Peyer's patch (tissue), 4 donors: ENCODE measurements at regions not wholly inside any gene's neighbourhood (a gene's known extent, or its start where the extent isn't known, plus 50 kb on each side); places are given as distances from the start of the nearest gene placed in this dataset.

Source experiments
- DNase-seq, 3 donors: peaks; one replicate each; pipeline ENCODE4 v3.0.0-alpha.2; 2017 to 2019
- H3K27ac ChIP-seq, 4 donors: fragments of 200-600 bp; sonication (generic); one replicate each; pipeline ENCODE4 v1.5.1; 2016 to 2019
- H3K27me3 ChIP-seq, 2 donors: fragments of 200-600 bp; sonication (generic); one replicate each; pipeline ENCODE4 v1.5.1; 2019
- H3K36me3 ChIP-seq, 3 donors: fragments of 200-600 bp; sonication (generic); one replicate each; pipeline ENCODE4 v1.5.1; 2016 to 2019
- H3K4me1 ChIP-seq, 4 donors: fragments of 200-600 bp; sonication (generic); one replicate each; pipeline ENCODE4 v1.5.1; 2016 to 2019
- H3K4me3 ChIP-seq, 4 donors: fragments of 200-600 bp; sonication (generic); 1 replicate in 3 of 4; 2 replicates in 1 of 4; pipeline ENCODE4 v1.5.1; 2016 to 2019; ENCODE audit warnings: mild to moderate bottlenecking in 1 of 4
- H3K9me3 ChIP-seq, 4 donors: fragments of 200-600 bp; sonication (generic); one replicate each; pipeline ENCODE4 v1.5.1; 2016 to 2019; ENCODE audit warnings: mild to moderate bottlenecking in 1 of 4
- POLR2A ChIP-seq, 2 donors: fragments of 450-650 bp; IDR thresholded peaks; one replicate each; pipeline ENCODE4 v1.5.1; 2017; ENCODE audit warnings: antibody characterized with exemption in 2 of 2, mild to moderate bottlenecking in 2 of 2, moderate library complexity in 2 of 2
- TF ChIP-seq, protein P1 (sequence below), 6 experiments: fragments of 450-650 bp in 4 of 6; fragments of 200-600 bp in 2 of 6; sonication (generic) in 1 of 6; IDR thresholded peaks; one replicate each; pipeline ENCODE4 v1.5.1; 2017 to 2019; ENCODE audit warnings: antibody characterized with exemption in 6 of 6, mild to moderate bottlenecking in 3 of 6, moderate library complexity in 1 of 6

DNA sequence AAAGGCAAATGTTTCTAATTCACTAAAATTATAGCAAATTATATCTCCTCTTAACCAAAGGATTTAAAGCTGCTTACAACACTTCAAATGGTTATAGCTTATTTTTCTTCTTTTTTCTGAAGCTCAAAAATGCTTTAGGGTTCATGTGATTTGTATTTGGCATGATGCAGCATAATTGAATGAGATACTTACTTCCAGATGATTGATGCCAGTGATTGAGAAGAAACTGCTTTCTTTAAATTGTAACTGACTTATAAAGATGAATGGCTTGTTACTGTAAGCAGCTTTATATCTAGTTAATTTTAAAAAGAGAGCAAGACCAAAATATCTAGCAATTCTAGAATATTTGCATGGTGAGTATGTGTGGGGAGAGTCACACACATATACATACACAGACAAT, 270.7 kb upstream of the THRB start:
- TF ChIP-seq POLR2A (IDR thresholded peaks at IDR 0.05) = no peak
- TF ChIP-seq, protein P1, sequence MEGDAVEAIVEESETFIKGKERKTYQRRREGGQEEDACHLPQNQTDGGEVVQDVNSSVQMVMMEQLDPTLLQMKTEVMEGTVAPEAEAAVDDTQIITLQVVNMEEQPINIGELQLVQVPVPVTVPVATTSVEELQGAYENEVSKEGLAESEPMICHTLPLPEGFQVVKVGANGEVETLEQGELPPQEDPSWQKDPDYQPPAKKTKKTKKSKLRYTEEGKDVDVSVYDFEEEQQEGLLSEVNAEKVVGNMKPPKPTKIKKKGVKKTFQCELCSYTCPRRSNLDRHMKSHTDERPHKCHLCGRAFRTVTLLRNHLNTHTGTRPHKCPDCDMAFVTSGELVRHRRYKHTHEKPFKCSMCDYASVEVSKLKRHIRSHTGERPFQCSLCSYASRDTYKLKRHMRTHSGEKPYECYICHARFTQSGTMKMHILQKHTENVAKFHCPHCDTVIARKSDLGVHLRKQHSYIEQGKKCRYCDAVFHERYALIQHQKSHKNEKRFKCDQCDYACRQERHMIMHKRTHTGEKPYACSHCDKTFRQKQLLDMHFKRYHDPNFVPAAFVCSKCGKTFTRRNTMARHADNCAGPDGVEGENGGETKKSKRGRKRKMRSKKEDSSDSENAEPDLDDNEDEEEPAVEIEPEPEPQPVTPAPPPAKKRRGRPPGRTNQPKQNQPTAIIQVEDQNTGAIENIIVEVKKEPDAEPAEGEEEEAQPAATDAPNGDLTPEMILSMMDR (IDR thresholded peaks at IDR 0.05) = no peak
- Histone ChIP-seq H3K4me3 (no peak overlapping the region), H3K36me3 (no peaks in the 10 kb centered on the region)

GRCh38 chr3:24769918-24770317, 275.3 kb upstream of the THRB start:
- DNase-seq = no peak
- TF ChIP-seq, protein P1 (IDR thresholded peaks at IDR 0.05) = no peak
- Histone ChIP-seq H3K27ac (no peak overlapping the region), H3K4me1 (no peaks in the 10 kb centered on the region), H3K36me3 (no peaks in the 10 kb centered on the region), H3K27me3 (no peaks in the 10 kb centered on the region), H3K9me3 (no peaks in the 10 kb centered on the region), H3K4me3 (no peak overlapping the region)

More for the DNA sequence above, 270.7 kb upstream of the THRB start:
- no peak overlapping the region for H3K27ac ChIP-seq
- no peaks in the 10 kb centered on the region for H3K27me3 ChIP-seq
- H3K9me3 ChIP-seq = no peaks in the 10 kb centered on the region
- H3K4me1 ChIP-seq = no peaks in the 10 kb centered on the region
- DNase-seq = no peak

GRCh38 chr3:24773798-24774197, 279.1 kb upstream of the THRB start:
- H3K27ac ChIP-seq = no peak overlapping the region
- H3K4me3 ChIP-seq = no peak overlapping the region
- H3K27me3 ChIP-seq = no peaks in the 10 kb centered on the region
- TF ChIP-seq, protein P1 (IDR thresholded peaks at IDR 0.05) = peak in 4 of 6 experiments; percentile 22 to 55 (median 50)
- no peak for TF ChIP-seq POLR2A (IDR thresholded peaks at IDR 0.05)
- peak in 1 of 3 donors; percentile 45 for DNase-seq
- no peaks in the 10 kb centered on the region for H3K9me3 ChIP-seq
- no peaks in the 10 kb centered on the region for H3K4me1 ChIP-seq
- no peaks in the 10 kb centered on the region for H3K36me3 ChIP-seq

- H3K4me3 ChIP-seq = no peak overlapping the region
- TF ChIP-seq, protein P1 (IDR thresholded peaks at IDR 0.05) = no peak
- TF ChIP-seq POLR2A (IDR thresholded peaks at IDR 0.05) = no peak
- H3K36me3 ChIP-seq = no peaks in the 10 kb centered on the region
- H3K27me3 ChIP-seq = no peaks in the 10 kb centered on the region
- no peak overlapping the region for H3K27ac ChIP-seq
- H3K9me3 ChIP-seq = no peaks in the 10 kb centered on the region
- no peaks in the 10 kb centered on the region for H3K4me1 ChIP-seq
- no peak for DNase-seq
Measured at GRCh38 chr3:24780991-24781390, 286.3 kb upstream of the THRB start.

- Histone ChIP-seq H3K27me3 (no peaks in the 10 kb centered on the region), H3K27ac (no peak overlapping the region), H3K4me3 (no peak overlapping the region), H3K9me3 (no peaks in the 10 kb centered on the region), H3K4me1 (no peaks in the 10 kb centered on the region), H3K36me3 (no peaks in the 10 kb centered on the region)
- DNase-seq = no peak
- TF ChIP-seq, protein P1 (IDR thresholded peaks at IDR 0.05) = no peak
- no peak for TF ChIP-seq POLR2A (IDR thresholded peaks at IDR 0.05)
Measured at GRCh38 chr3:24781454-24781853, 286.8 kb upstream of the THRB start.

DNA sequence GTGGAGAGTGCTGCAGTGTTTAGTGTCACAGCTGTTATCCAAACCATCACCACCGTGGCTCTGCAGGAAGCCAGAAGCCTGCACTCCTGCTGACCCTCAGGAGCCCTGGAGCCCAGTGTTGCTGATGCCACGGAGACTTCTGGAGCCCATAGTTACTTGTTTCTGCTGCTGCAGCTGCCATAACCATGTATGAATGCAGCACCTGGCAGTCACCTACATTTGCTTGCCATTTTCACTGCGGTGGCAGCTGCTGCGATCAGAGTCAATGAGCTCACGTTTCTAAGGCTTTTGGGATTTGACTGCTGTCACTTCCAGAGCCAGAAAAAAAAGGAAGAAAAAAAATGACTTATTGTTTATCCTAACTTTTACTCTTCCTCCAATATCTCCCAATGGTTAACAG, 299.2 kb upstream of the THRB start:
- Histone ChIP-seq H3K36me3 (no peaks in the 10 kb centered on the region), H3K27me3 (no peaks in the 10 kb centered on the region)

More for the DNA sequence above, 299.2 kb upstream of the THRB start:
- H3K4me3 ChIP-seq = no peak overlapping the region
- no peaks in the 10 kb centered on the region for H3K4me1 ChIP-seq
- TF ChIP-seq POLR2A (IDR thresholded peaks at IDR 0.05) = no peak
- TF ChIP-seq, protein P1 (IDR thresholded peaks at IDR 0.05) = no peak
- no peak overlapping the region for H3K27ac ChIP-seq
- no peak for DNase-seq
- H3K9me3 ChIP-seq = no peaks in the 10 kb centered on the region
